ENCODE measurements at regions not wholly inside any gene's neighbourhood (a gene's known extent, or its start where the extent isn't known, plus 50 kb on each side); places are given as distances from the start of the nearest gene placed in this dataset.
"Not testable (repeated sequence)": the region's sequence is repeated elsewhere in the genome, so short reads cannot be mapped to it uniquely, and the experiment has no call there.

- H3K27me3 Mint-ChIP-seq; H3K27ac ChIP-seq (ENCODE audit: low read depth, low read length); H3K36me3 Mint-ChIP-seq; intact Hi-C loops (cut with micrococcal nuclease); H3K27ac Mint-ChIP-seq; H3K27me3 ChIP-seq (ENCODE audit: insufficient read depth, low read length); DNase-seq; POLR2A ChIA-PET (ENCODE audit: partially characterized antibody); H3K4me1 ChIP-seq (ENCODE audit: insufficient read depth, low read length); CTCF ChIA-PET (ENCODE audit: partially characterized antibody); H3K4me3 ChIP-seq (ENCODE audit: low read length in 2 of 2); H3K36me3 ChIP-seq (ENCODE audit: insufficient read depth, low read length); H3K4me3 Mint-ChIP-seq; H3K4me1 Mint-ChIP-seq; H3K9me3 ChIP-seq (ENCODE audit: control insufficient read depth in 1 of 2, low read length in 2 of 2): not testable (repeated sequence)
- peaks cover 0 to 27% (median 15%) of the 10 kb centered on the region in 8 donors for H3K9me3 Mint-ChIP-seq
These were observed 430.7 kb downstream of the ADCYAP1 start for GRCh38 chr18:1335345-1335744.

- Histone ChIP-seq H3K4me3 (ENCODE audit: low read length in 2 of 2) (no peak overlapping the region), H3K27me3 (ENCODE audit: insufficient read depth, low read length) (no peaks in the 10 kb centered on the region), H3K9me3 (ENCODE audit: control insufficient read depth in 1 of 2, low read length in 2 of 2) (no peaks in the 10 kb centered on the region), H3K27ac (ENCODE audit: low read depth, low read length) (no peak overlapping the region), H3K4me1 (ENCODE audit: insufficient read depth, low read length) (no peaks in the 10 kb centered on the region), H3K36me3 (ENCODE audit: insufficient read depth, low read length) (no peaks in the 10 kb centered on the region)
- no peak overlapping the region for H3K27ac Mint-ChIP-seq
- no peaks in the 10 kb centered on the region for H3K36me3 Mint-ChIP-seq
- CTCF ChIA-PET (ENCODE audit: partially characterized antibody): no interaction called here
- POLR2A ChIA-PET (ENCODE audit: partially characterized antibody): no interaction called here
- intact Hi-C loops (cut with micrococcal nuclease): no loop called here
- peaks cover 0 to 8% (median 3%) of the 10 kb centered on the region in 8 donors for H3K9me3 Mint-ChIP-seq
- no peak overlapping the region for H3K4me3 Mint-ChIP-seq
- H3K4me1 Mint-ChIP-seq: no peaks in the 10 kb centered on the region
- H3K27me3 Mint-ChIP-seq: no peaks in the 10 kb centered on the region
- no peak for DNase-seq
These were observed 446.3 kb downstream of the ADCYAP1 start for GRCh38 chr18:1350931-1351450.

- H3K9me3 ChIP-seq (ENCODE audit: control insufficient read depth in 1 of 2, low read length in 2 of 2): no peaks in the 10 kb centered on the region
- POLR2A ChIA-PET (ENCODE audit: partially characterized antibody): no interaction called here
- no peak overlapping the region for H3K4me3 ChIP-seq (ENCODE audit: low read length in 2 of 2)
- no peak for DNase-seq
- intact Hi-C loops (cut with micrococcal nuclease): no loop called here
- H3K27me3 ChIP-seq (ENCODE audit: insufficient read depth, low read length): no peaks in the 10 kb centered on the region
- Mint-ChIP-seq H3K4me1 (no peaks in the 10 kb centered on the region), H3K27me3 (no peaks in the 10 kb centered on the region), H3K27ac (no peak overlapping the region), H3K4me3 (no peak overlapping the region), H3K9me3 (peaks cover 0 to 13% (median 3%) of the 10 kb centered on the region in 8 donors), H3K36me3 (no peaks in the 10 kb centered on the region)
- no peak overlapping the region for H3K27ac ChIP-seq (ENCODE audit: low read depth, low read length)
- H3K4me1 ChIP-seq (ENCODE audit: insufficient read depth, low read length): no peaks in the 10 kb centered on the region
- CTCF ChIA-PET (ENCODE audit: partially characterized antibody): no interaction called here
- H3K36me3 ChIP-seq (ENCODE audit: insufficient read depth, low read length): no peaks in the 10 kb centered on the region
These were observed 448.4 kb downstream of the ADCYAP1 start for GRCh38 chr18:1353025-1353424.

GRCh38 chr18:1357724-1358123 is 453.1 kb downstream of the ADCYAP1 start:
- Histone ChIP-seq H3K4me3 (ENCODE audit: low read length in 2 of 2) (no peak overlapping the region), H3K27me3 (ENCODE audit: insufficient read depth, low read length) (no peaks in the 10 kb centered on the region), H3K4me1 (ENCODE audit: insufficient read depth, low read length) (no peaks in the 10 kb centered on the region), H3K9me3 (ENCODE audit: control insufficient read depth in 1 of 2, low read length in 2 of 2) (no peaks in the 10 kb centered on the region), H3K36me3 (ENCODE audit: insufficient read depth, low read length) (no peaks in the 10 kb centered on the region), H3K27ac (ENCODE audit: low read depth, low read length) (no peak overlapping the region)
- POLR2A ChIA-PET (ENCODE audit: partially characterized antibody): no interaction called here
- intact Hi-C loops (cut with micrococcal nuclease): no loop called here
- DNase-seq: no peak
- Mint-ChIP-seq H3K36me3 (no peaks in the 10 kb centered on the region), H3K27me3 (no peaks in the 10 kb centered on the region), H3K4me1 (no peaks in the 10 kb centered on the region), H3K27ac (no peak overlapping the region), H3K4me3 (no peak overlapping the region), H3K9me3 (peaks cover 0 to 9% (median 1%) of the 10 kb centered on the region in 8 donors)
- CTCF ChIA-PET (ENCODE audit: partially characterized antibody): no interaction called here

- ChIA-PET CTCF (ENCODE audit: partially characterized antibody) (no interaction called here), POLR2A (ENCODE audit: partially characterized antibody) (no interaction called here)
- H3K4me1 Mint-ChIP-seq: no peaks in the 10 kb centered on the region
- Histone ChIP-seq H3K27me3 (ENCODE audit: insufficient read depth, low read length) (no peaks in the 10 kb centered on the region), H3K27ac (ENCODE audit: low read depth, low read length) (no peak overlapping the region), H3K4me3 (ENCODE audit: low read length in 2 of 2) (no peak overlapping the region), H3K9me3 (ENCODE audit: control insufficient read depth in 1 of 2, low read length in 2 of 2) (no peaks in the 10 kb centered on the region), H3K4me1 (ENCODE audit: insufficient read depth, low read length) (no peaks in the 10 kb centered on the region), H3K36me3 (ENCODE audit: insufficient read depth, low read length) (no peaks in the 10 kb centered on the region)
- peaks cover 0 to 12% (median 1%) of the 10 kb centered on the region in 8 donors for H3K9me3 Mint-ChIP-seq
- no peak overlapping the region for H3K27ac Mint-ChIP-seq
- H3K4me3 Mint-ChIP-seq: no peak overlapping the region
- no peaks in the 10 kb centered on the region for H3K36me3 Mint-ChIP-seq
- no peak for DNase-seq
- intact Hi-C loops (cut with micrococcal nuclease): no loop called here
- no peaks in the 10 kb centered on the region for H3K27me3 Mint-ChIP-seq
These were observed 457.3 kb downstream of the ADCYAP1 start for GRCh38 chr18:1361936-1362335.

GRCh38 chr18:1370552-1370951 is 465.9 kb downstream of the ADCYAP1 start:
- Mint-ChIP-seq H3K4me3 (no peak overlapping the region), H3K27ac (no peak overlapping the region), H3K9me3 (peaks cover 0 to 6% (median 3%) of the 10 kb centered on the region in 8 donors), H3K27me3 (no peaks in the 10 kb centered on the region), H3K36me3 (no peaks in the 10 kb centered on the region), H3K4me1 (no peaks in the 10 kb centered on the region)
- Histone ChIP-seq H3K4me3 (ENCODE audit: low read length in 2 of 2) (no peak overlapping the region), H3K9me3 (ENCODE audit: control insufficient read depth in 1 of 2, low read length in 2 of 2) (no peaks in the 10 kb centered on the region), H3K27me3 (ENCODE audit: insufficient read depth, low read length) (no peaks in the 10 kb centered on the region), H3K36me3 (ENCODE audit: insufficient read depth, low read length) (no peaks in the 10 kb centered on the region), H3K27ac (ENCODE audit: low read depth, low read length) (no peak overlapping the region), H3K4me1 (ENCODE audit: insufficient read depth, low read length) (no peaks in the 10 kb centered on the region)
- DNase-seq: no peak
- intact Hi-C loops (cut with micrococcal nuclease): no loop called here
- ChIA-PET POLR2A (ENCODE audit: partially characterized antibody) (no interaction called here), CTCF (ENCODE audit: partially characterized antibody) (no interaction called here)

- H3K36me3 Mint-ChIP-seq: no peaks in the 10 kb centered on the region
- POLR2A ChIA-PET (ENCODE audit: partially characterized antibody): no interaction called here
These were observed 467.1 kb downstream of the ADCYAP1 start for GRCh38 chr18:1371724-1372123.

GRCh38 chr18:1383465-1383864 is 478.8 kb downstream of the ADCYAP1 start:
- no peaks in the 10 kb centered on the region for H3K4me1 ChIP-seq (ENCODE audit: insufficient read depth, low read length)
- H3K27ac Mint-ChIP-seq: no peak overlapping the region
- H3K27ac ChIP-seq (ENCODE audit: low read depth, low read length): no peak overlapping the region
- no peaks in the 10 kb centered on the region for H3K36me3 Mint-ChIP-seq
- H3K27me3 Mint-ChIP-seq: no peaks in the 10 kb centered on the region
- no peaks in the 10 kb centered on the region for H3K4me1 Mint-ChIP-seq
- ChIA-PET POLR2A (ENCODE audit: partially characterized antibody) (no interaction called here), CTCF (ENCODE audit: partially characterized antibody) (no interaction called here)
- no peak overlapping the region for H3K4me3 ChIP-seq (ENCODE audit: low read length in 2 of 2)
- H3K36me3 ChIP-seq (ENCODE audit: insufficient read depth, low read length): no peaks in the 10 kb centered on the region
- H3K27me3 ChIP-seq (ENCODE audit: insufficient read depth, low read length): no peaks in the 10 kb centered on the region
- H3K9me3 ChIP-seq (ENCODE audit: control insufficient read depth in 1 of 2, low read length in 2 of 2): peaks cover 0 to 4% of the 10 kb centered on the region in 2 donors
- H3K9me3 Mint-ChIP-seq: peaks cover 4 to 22% (median 13%) of the 10 kb centered on the region in 8 donors
- H3K4me3 Mint-ChIP-seq: no peak overlapping the region
- DNase-seq: no peak
- intact Hi-C loops (cut with micrococcal nuclease): no loop called here

More at GRCh38 chr18:1371724-1372123, 467.1 kb downstream of the ADCYAP1 start:
- Histone ChIP-seq H3K27me3 (ENCODE audit: insufficient read depth, low read length) (no peaks in the 10 kb centered on the region), H3K36me3 (ENCODE audit: insufficient read depth, low read length) (no peaks in the 10 kb centered on the region), H3K4me3 (ENCODE audit: low read length in 2 of 2) (no peak overlapping the region), H3K27ac (ENCODE audit: low read depth, low read length) (no peak overlapping the region), H3K9me3 (ENCODE audit: control insufficient read depth in 1 of 2, low read length in 2 of 2) (no peaks in the 10 kb centered on the region), H3K4me1 (ENCODE audit: insufficient read depth, low read length) (no peaks in the 10 kb centered on the region)
- H3K27me3 Mint-ChIP-seq: no peaks in the 10 kb centered on the region
- CTCF ChIA-PET (ENCODE audit: partially characterized antibody): no interaction called here
- H3K27ac Mint-ChIP-seq: no peak overlapping the region
- no peak overlapping the region for H3K4me3 Mint-ChIP-seq
- peaks cover 0 to 6% (median 2%) of the 10 kb centered on the region in 8 donors for H3K9me3 Mint-ChIP-seq
- intact Hi-C loops (cut with micrococcal nuclease): no loop called here
- H3K4me1 Mint-ChIP-seq: no peaks in the 10 kb centered on the region
- DNase-seq: no peak
